Esophagus squamous epithelium (tissue), 4 donors: ENCODE measurements at regions not wholly inside any gene's neighbourhood (a gene's known extent, or its start where the extent isn't known, plus 50 kb on each side); places are given as distances from the start of the nearest gene placed in this dataset.

ENCODE experiments used
- POLR2A ChIP-seq, 4 donors: fragments of 450-650 bp; IDR thresholded peaks; one replicate each; pipeline ENCODE4 v1.6.1; 2017; ENCODE audit warnings: antibody characterized with exemption in 4 of 4, mild to moderate bottlenecking in 4 of 4, moderate library complexity in 3 of 4
- TF ChIP-seq, protein P1 (sequence below), 6 experiments: fragments of 450-650 bp in 4 of 6; fragments of 200-600 bp in 2 of 6; sonication (generic) in 2 of 6; IDR thresholded peaks; one replicate each; pipeline ENCODE4 v1.5.1; 2016 to 2019; ENCODE audit warnings: antibody characterized with exemption in 6 of 6, mild to moderate bottlenecking in 4 of 6, moderate library complexity in 4 of 6

DNA sequence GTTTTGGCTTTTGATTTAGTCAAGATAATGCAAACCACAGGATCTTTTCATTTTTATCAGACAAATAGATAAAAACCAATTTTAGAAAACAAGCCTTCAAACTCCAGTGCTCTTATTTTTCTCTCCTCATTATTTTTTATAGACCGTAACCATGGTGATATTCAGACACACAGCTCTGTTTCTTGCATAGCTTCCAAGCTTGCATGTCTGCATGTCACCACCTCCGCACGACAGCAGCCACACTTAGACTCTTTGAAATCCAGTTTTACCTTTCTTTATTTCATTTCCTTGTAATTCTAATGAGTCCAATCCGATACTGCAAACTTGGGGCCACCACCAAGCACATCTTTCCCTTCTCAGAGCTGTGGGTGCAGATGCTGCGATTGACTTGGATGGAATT is 94.3 kb upstream of the GPM6A start:
- TF ChIP-seq, protein P1, sequence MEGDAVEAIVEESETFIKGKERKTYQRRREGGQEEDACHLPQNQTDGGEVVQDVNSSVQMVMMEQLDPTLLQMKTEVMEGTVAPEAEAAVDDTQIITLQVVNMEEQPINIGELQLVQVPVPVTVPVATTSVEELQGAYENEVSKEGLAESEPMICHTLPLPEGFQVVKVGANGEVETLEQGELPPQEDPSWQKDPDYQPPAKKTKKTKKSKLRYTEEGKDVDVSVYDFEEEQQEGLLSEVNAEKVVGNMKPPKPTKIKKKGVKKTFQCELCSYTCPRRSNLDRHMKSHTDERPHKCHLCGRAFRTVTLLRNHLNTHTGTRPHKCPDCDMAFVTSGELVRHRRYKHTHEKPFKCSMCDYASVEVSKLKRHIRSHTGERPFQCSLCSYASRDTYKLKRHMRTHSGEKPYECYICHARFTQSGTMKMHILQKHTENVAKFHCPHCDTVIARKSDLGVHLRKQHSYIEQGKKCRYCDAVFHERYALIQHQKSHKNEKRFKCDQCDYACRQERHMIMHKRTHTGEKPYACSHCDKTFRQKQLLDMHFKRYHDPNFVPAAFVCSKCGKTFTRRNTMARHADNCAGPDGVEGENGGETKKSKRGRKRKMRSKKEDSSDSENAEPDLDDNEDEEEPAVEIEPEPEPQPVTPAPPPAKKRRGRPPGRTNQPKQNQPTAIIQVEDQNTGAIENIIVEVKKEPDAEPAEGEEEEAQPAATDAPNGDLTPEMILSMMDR (IDR thresholded peaks at IDR 0.05), result no peak
- no peak for TF ChIP-seq POLR2A (IDR thresholded peaks at IDR 0.05)
